Keratinocyte (primary cell): ENCODE measurements at regions not wholly inside any gene's neighbourhood (a gene's known extent, or its start where the extent isn't known, plus 50 kb on each side); places are given as distances from the start of the nearest gene placed in this dataset.

Experiments
- DNase-seq: peaks from one replicate; pipeline ENCODE4 v3.0.0-alpha.2; 2011; ENCODE audit warnings: low read depth, missing footprints, low spot score
- FAIRE-seq: peaks from 2 replicates; lab custom pipeline; 2011; peaks lifted over from hg19 to GRCh38; lab: Jason Lieb, UNC
- H2AFZ ChIP-seq: 2 replicates; pipeline ENCODE4 v1.6.0; 2012; ENCODE audit warnings: low read length, control low read depth, inconsistent platforms; ENCODE audit not compliant: control insufficient read depth
- H3K27ac ChIP-seq: 2 replicates; pipeline ENCODE4 v1.5.1; 2011; ENCODE audit warnings: low read length; ENCODE audit not compliant: control insufficient read depth, insufficient read depth
- H3K27me3 ChIP-seq: 3 replicates; pipeline ENCODE4 v1.6.0; 2011; ENCODE audit warnings: low read length; ENCODE audit not compliant: control insufficient read depth, insufficient read depth; ENCODE audit errors: extremely low read depth
- H3K36me3 ChIP-seq, 2 experiments: 2 replicates in 1 of 2; 3 replicates in 1 of 2; pipeline ENCODE4 v1.5.1; 2011; ENCODE audit warnings: low read length in 2 of 2, mild to moderate bottlenecking in 1 of 2; ENCODE audit not compliant: control insufficient read depth in 2 of 2, insufficient read depth in 2 of 2; ENCODE audit errors: extremely low read depth in 1 of 2
- H3K4me1 ChIP-seq: 3 replicates; pipeline ENCODE4 v1.5.1; 2011; ENCODE audit warnings: low read length; ENCODE audit not compliant: control insufficient read depth, insufficient read depth; ENCODE audit errors: extremely low read depth
- H3K4me2 ChIP-seq: 3 replicates; pipeline ENCODE4 v1.6.0; 2011; ENCODE audit warnings: low read depth, low read length; ENCODE audit not compliant: control insufficient read depth, insufficient read depth; ENCODE audit errors: extremely low read depth
- H3K4me3 ChIP-seq, 3 experiments: fragments of 200-600 bp in 1 of 3; sonication (generic) in 1 of 3; 2 replicates in 2 of 3; 3 replicates in 1 of 3; pipeline ENCODE4 v1.5.1; 2011 to 2016; ENCODE audit warnings: low read length in 3 of 3, mild to moderate bottlenecking in 3 of 3, control low read depth in 2 of 3, inconsistent platforms in 1 of 3, low read depth in 1 of 3, mixed read lengths in 1 of 3, mixed run types in 1 of 3, moderate library complexity in 1 of 3; ENCODE audit not compliant: control insufficient read depth in 2 of 3, insufficient read depth in 2 of 3; ENCODE audit errors: extremely low read depth in 1 of 3
- H3K79me2 ChIP-seq: 2 replicates; pipeline ENCODE4 v1.6.0; 2012; ENCODE audit warnings: low read length; ENCODE audit not compliant: control insufficient read depth, insufficient read depth
- H3K9ac ChIP-seq: 3 replicates; pipeline ENCODE4 v1.6.0; 2011; ENCODE audit warnings: low read length; ENCODE audit not compliant: control insufficient read depth, insufficient read depth; ENCODE audit errors: extremely low read depth
- H3K9me1 ChIP-seq: 3 replicates; pipeline ENCODE4 v1.6.0; 2011; ENCODE audit warnings: low read length; ENCODE audit not compliant: control insufficient read depth, insufficient read depth; ENCODE audit errors: extremely low read depth
- H3K9me3 ChIP-seq: 2 replicates; pipeline ENCODE4 v1.5.1; 2012; ENCODE audit warnings: low read depth, low read length; ENCODE audit not compliant: control insufficient read depth
- H4K20me1 ChIP-seq: 3 replicates; pipeline ENCODE4 v1.6.0; 2011; ENCODE audit warnings: low read length; ENCODE audit not compliant: control insufficient read depth, insufficient read depth; ENCODE audit errors: extremely low read depth
- CTCF ChIP-seq, 3 experiments: IDR thresholded peaks in 1 of 3; conservative IDR thresholded peaks in 1 of 3; optimal IDR thresholded peaks in 1 of 3; 2 replicates in 2 of 3; 3 replicates in 1 of 3; pipeline versions ENCODE3 to v1.5.1; 2011; ENCODE audit warnings: low read length in 3 of 3, mild to moderate bottlenecking in 3 of 3, moderate library complexity in 2 of 3, control low read depth in 1 of 3, inconsistent platforms in 1 of 3; ENCODE audit not compliant: insufficient read depth in 2 of 3; ENCODE audit errors: extremely low read depth in 1 of 3
- EZH2 ChIP-seq: IDR thresholded peaks from one replicate; pipeline ENCODE4 v1.6.1; 2012; ENCODE audit warnings: inconsistent platforms, mild to moderate bottlenecking, low read length, moderate library complexity
- dilution Hi-C: fragments of 300-500 bp; cut with MboI; formaldehyde crosslinking; loops from one replicate; pipeline ENCODE4 v1.7.0; 2020; ENCODE audit warnings: low sequenced_read_pairs; ENCODE audit not compliant: extremely low pct_ligation_motif_present

GRCh38 chr5:74221413-74221812, 419.1 kb downstream of the ENC1 start:
- Histone ChIP-seq H2AFZ (no peak overlapping the region), H3K79me2 (no peaks in the 10 kb centered on the region), H3K27me3 (no peaks in the 10 kb centered on the region), H3K4me2 (no peak overlapping the region), H3K9me1 (no peaks in the 10 kb centered on the region), H3K4me3 (no peak overlapping the region), H4K20me1 (no peaks in the 10 kb centered on the region), H3K27ac (no peak overlapping the region), H3K4me1 (no peaks in the 10 kb centered on the region), H3K9ac (no peak overlapping the region), H3K36me3 (no peaks in the 10 kb centered on the region), H3K9me3 (peaks cover 2% of the 10 kb centered on the region)
- no peak for TF ChIP-seq CTCF (optimal IDR thresholded peaks at IDR 0.05 in 1 of 3, IDR thresholded peaks at IDR 0.05 in 1 of 3, conservative IDR thresholded peaks at IDR 0.05 in 1 of 3; ENCODE audit: extremely low read depth in 1 of 3, insufficient read depth in 2 of 3, low read length in 3 of 3)
- no peak for TF ChIP-seq EZH2
- dilution Hi-C loops, result no loop called here
- DNase-seq (no peak), FAIRE-seq (no peak)

- Histone ChIP-seq H3K9ac (no peak overlapping the region), H3K79me2 (no peaks in the 10 kb centered on the region), H3K9me1 (no peaks in the 10 kb centered on the region), H3K4me3 (no peak overlapping the region), H3K27ac (no peak overlapping the region), H3K36me3 (no peaks in the 10 kb centered on the region), H3K9me3 (no peaks in the 10 kb centered on the region), H2AFZ (no peak overlapping the region), H3K4me1 (no peaks in the 10 kb centered on the region), H3K27me3 (no peaks in the 10 kb centered on the region), H3K4me2 (no peak overlapping the region), H4K20me1 (no peaks in the 10 kb centered on the region)
- FAIRE-seq, result no peak
- dilution Hi-C loops, result no loop called here
- no peak for DNase-seq
- TF ChIP-seq CTCF (optimal IDR thresholded peaks at IDR 0.05 in 1 of 3, IDR thresholded peaks at IDR 0.05 in 1 of 3, conservative IDR thresholded peaks at IDR 0.05 in 1 of 3; ENCODE audit: extremely low read depth in 1 of 3, insufficient read depth in 2 of 3, low read length in 3 of 3), result no peak
- no peak for TF ChIP-seq EZH2
Measured at GRCh38 chr5:74216012-74216411, 424.5 kb downstream of the ENC1 start.
